ENCODE measurements at regions not wholly inside any gene's neighbourhood (a gene's known extent, or its start where the extent isn't known, plus 50 kb on each side); places are given as distances from the start of the nearest gene placed in this dataset.

DNA sequence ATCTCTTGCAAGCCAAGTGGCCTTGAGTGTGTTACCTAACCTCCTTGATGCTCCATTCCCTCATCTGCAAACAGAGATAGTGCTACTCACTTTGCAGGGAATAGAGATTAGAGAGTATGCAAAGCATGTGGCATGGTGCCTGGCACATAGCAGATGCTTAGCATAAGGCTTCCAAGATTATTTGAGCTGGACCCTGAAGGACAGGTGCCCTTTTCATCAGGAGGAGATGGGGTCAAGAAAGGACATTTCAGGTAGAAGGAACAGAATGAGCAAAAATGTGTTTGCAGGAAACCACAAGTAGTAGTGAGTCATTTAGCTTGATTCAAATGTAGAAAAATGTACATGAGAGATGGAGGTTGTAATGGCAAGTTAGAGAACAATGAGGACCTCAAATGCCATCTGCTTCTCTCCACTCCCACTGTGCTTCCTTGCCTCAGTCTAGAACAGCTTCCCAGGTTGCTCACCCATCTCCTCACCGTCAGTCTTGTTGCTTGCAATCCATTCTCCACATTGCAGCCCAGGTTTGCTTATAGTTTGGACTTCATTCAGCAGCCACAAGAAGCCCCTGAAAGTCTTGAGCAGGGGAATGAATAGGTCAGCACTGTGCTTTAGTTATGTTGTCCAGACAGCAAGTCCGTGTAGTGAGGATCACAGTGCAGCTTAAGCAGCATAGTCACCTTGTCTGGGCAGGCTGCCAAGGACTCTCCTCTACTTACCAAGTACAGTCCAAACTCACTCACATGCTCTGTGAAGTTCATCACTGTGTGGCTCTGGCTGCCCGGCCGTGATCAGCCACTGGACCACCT is 536.3 kb upstream of the CCDC196 start:
- H2BK15ac ChIP-seq (ENCODE audit: low read depth, low read length), result no peak overlapping the region
- no peak overlapping the region for H4K8ac ChIP-seq (ENCODE audit: low read depth in 2 of 2, low read length in 2 of 2)
- H3K27me3 ChIP-seq (ENCODE audit: control insufficient read depth, insufficient read depth, low read length), result no peaks in the 10 kb centered on the region
- H2AK5ac ChIP-seq (ENCODE audit: low read depth, low read length), result no peak overlapping the region
- H3K36me3 ChIP-seq (ENCODE audit: control insufficient read depth, insufficient read depth, low read length), result no peaks in the 10 kb centered on the region
- BruUV-seq (replicated peaks), result no TSS peak
- no peak overlapping the region for H2AK9ac ChIP-seq (replicated peaks; ENCODE audit: low read depth, low read length, poor library complexity)
- no peaks in the 10 kb centered on the region for H3K4me1 ChIP-seq (ENCODE audit: control insufficient read depth, insufficient read depth, low read length)
- H3K9me3 ChIP-seq (ENCODE audit: control insufficient read depth, insufficient read depth, low read length), result no peaks in the 10 kb centered on the region
- in situ Hi-C loops (cut with MboI; ENCODE audit: low sequenced_read_pairs), result no loop called here
- H3K79me1 ChIP-seq (ENCODE audit: low read depth in 1 of 2, low read length in 2 of 2), result no peaks in the 10 kb centered on the region
- no peak overlapping the region for H3K27ac ChIP-seq (ENCODE audit: insufficient read depth, low read length)
- H3K9ac ChIP-seq (ENCODE audit: low read depth, low read length), result no peak overlapping the region
- no peaks in the 10 kb centered on the region for H4K20me1 ChIP-seq (ENCODE audit: insufficient read depth, low read length)
- H3K14ac ChIP-seq (replicated peaks; ENCODE audit: low read depth, low read length), result no peak overlapping the region
- H2BK20ac ChIP-seq (ENCODE audit: low read depth, low read length), result no peak overlapping the region
- dilution Hi-C loops (cut with HindIII; ENCODE audit: low sequenced_read_pairs, unreplicated experiment), result no loop called here
- H2BK120ac ChIP-seq (ENCODE audit: low read depth, low read length), result no peak overlapping the region
- no peak overlapping the region for H4K5ac ChIP-seq (ENCODE audit: low read depth, low read length)
- intact Hi-C loops (cut with micrococcal nuclease), result loop anchor here (10.0 kb wide), 2 partner anchors 125 to 345 kb away; no protein-coding TSS in a partner anchor
- H3K56ac ChIP-seq (ENCODE audit: extremely low read depth, insufficient read depth, low read length), result no peak overlapping the region
- H3K18ac ChIP-seq (ENCODE audit: low read depth, low read length), result no peak overlapping the region
- no peak overlapping the region for H3K4me2 ChIP-seq (ENCODE audit: low read depth, low read length)
- ChIA-PET POLR2A (ENCODE audit: unreplicated experiment) (no interaction called here), CTCF (no interaction called here)
- WGBS, 2 experiments (ENCODE audit: extremely low coverage in 2 of 2, insufficient read length in 1 of 2), result 0% methylated on average over 1 of the region's 4 CpGs; no CpG with 5 or more reads in 1 of the 2 experiments
- H4K91ac ChIP-seq (ENCODE audit: insufficient read depth, low read depth, low read length), result no peak overlapping the region
- H2BK5ac ChIP-seq (ENCODE audit: low read depth, low read length, poor library complexity, severe bottlenecking), result no peak overlapping the region
- DNase-seq, result peak; percentile 12
- H3K4me3 ChIP-seq (ENCODE audit: insufficient read depth, low read depth, low read length), result no peak overlapping the region
- TF ChIP-seq FOS (IDR thresholded peaks at IDR 0.05; ENCODE audit: low read depth, low read length), result no peak
- TF ChIP-seq BHLHE40 (IDR thresholded peaks at IDR 0.05; ENCODE audit: low read depth, low read length), result no peak
- TF ChIP-seq, protein P1, sequence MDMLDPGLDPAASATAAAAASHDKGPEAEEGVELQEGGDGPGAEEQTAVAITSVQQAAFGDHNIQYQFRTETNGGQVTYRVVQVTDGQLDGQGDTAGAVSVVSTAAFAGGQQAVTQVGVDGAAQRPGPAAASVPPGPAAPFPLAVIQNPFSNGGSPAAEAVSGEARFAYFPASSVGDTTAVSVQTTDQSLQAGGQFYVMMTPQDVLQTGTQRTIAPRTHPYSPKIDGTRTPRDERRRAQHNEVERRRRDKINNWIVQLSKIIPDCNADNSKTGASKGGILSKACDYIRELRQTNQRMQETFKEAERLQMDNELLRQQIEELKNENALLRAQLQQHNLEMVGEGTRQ (IDR thresholded peaks at IDR 0.05; ENCODE audit: low read depth, low read length), result no peak
- TF ChIP-seq, protein P2, sequence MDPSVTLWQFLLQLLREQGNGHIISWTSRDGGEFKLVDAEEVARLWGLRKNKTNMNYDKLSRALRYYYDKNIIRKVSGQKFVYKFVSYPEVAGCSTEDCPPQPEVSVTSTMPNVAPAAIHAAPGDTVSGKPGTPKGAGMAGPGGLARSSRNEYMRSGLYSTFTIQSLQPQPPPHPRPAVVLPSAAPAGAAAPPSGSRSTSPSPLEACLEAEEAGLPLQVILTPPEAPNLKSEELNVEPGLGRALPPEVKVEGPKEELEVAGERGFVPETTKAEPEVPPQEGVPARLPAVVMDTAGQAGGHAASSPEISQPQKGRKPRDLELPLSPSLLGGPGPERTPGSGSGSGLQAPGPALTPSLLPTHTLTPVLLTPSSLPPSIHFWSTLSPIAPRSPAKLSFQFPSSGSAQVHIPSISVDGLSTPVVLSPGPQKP (IDR thresholded peaks at IDR 0.05; ENCODE audit: borderline replicate concordance, low read depth, low read length), result no peak
- TF ChIP-seq RAD21 (IDR thresholded peaks at IDR 0.05; ENCODE audit: low read length), result no peak
- no peak for TF ChIP-seq CHD1 (IDR thresholded peaks at IDR 0.05; ENCODE audit: low read depth, low read length)
- no peak for TF ChIP-seq RCOR1 (IDR thresholded peaks at IDR 0.05; ENCODE audit: insufficient replicate concordance, low read length)
- TF ChIP-seq MXI1 (IDR thresholded peaks at IDR 0.05; ENCODE audit: borderline replicate concordance, low read depth, low read length), result no peak
- no peak for TF ChIP-seq NFE2L2 (IDR thresholded peaks at IDR 0.05; ENCODE audit: low read depth, low read length)
- TF ChIP-seq MAZ (IDR thresholded peaks at IDR 0.05; ENCODE audit: borderline replicate concordance, low read depth, low read length), result no peak
- TF ChIP-seq, protein P3, sequence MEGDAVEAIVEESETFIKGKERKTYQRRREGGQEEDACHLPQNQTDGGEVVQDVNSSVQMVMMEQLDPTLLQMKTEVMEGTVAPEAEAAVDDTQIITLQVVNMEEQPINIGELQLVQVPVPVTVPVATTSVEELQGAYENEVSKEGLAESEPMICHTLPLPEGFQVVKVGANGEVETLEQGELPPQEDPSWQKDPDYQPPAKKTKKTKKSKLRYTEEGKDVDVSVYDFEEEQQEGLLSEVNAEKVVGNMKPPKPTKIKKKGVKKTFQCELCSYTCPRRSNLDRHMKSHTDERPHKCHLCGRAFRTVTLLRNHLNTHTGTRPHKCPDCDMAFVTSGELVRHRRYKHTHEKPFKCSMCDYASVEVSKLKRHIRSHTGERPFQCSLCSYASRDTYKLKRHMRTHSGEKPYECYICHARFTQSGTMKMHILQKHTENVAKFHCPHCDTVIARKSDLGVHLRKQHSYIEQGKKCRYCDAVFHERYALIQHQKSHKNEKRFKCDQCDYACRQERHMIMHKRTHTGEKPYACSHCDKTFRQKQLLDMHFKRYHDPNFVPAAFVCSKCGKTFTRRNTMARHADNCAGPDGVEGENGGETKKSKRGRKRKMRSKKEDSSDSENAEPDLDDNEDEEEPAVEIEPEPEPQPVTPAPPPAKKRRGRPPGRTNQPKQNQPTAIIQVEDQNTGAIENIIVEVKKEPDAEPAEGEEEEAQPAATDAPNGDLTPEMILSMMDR (conservative IDR thresholded peaks at IDR 0.05; ENCODE audit: low read depth, low read length), result no peak
- H3K23ac ChIP-seq (ENCODE audit: low read depth, low read length), result no peak overlapping the region
- H3K4ac ChIP-seq (ENCODE audit: low read depth, low read length), result no peak overlapping the region
- no peak overlapping the region for H2AFZ ChIP-seq (replicated peaks; ENCODE audit: low read length, poor library complexity)
- H3K9me1 ChIP-seq (ENCODE audit: insufficient read depth, low read length), result no peaks in the 10 kb centered on the region
- ATAC-seq (ENCODE audit: low read depth), result no peak
